C4-2B (cell line): ENCODE measurements at regions not wholly inside any gene's neighbourhood (a gene's known extent, or its start where the extent isn't known, plus 50 kb on each side); places are given as distances from the start of the nearest gene placed in this dataset.

ENCODE experiments used
- ZFX ChIP-seq: fragments of 450-650 bp; IDR thresholded peaks from 2 replicates; pipeline ENCODE4 v1.6.1; 2017
- TF ChIP-seq, protein P1 (sequence below): fragments of 450-650 bp; conservative IDR thresholded peaks from 2 replicates; pipeline ENCODE4 v1.5.1; 2017; ENCODE audit warnings: mild to moderate bottlenecking

DNA sequence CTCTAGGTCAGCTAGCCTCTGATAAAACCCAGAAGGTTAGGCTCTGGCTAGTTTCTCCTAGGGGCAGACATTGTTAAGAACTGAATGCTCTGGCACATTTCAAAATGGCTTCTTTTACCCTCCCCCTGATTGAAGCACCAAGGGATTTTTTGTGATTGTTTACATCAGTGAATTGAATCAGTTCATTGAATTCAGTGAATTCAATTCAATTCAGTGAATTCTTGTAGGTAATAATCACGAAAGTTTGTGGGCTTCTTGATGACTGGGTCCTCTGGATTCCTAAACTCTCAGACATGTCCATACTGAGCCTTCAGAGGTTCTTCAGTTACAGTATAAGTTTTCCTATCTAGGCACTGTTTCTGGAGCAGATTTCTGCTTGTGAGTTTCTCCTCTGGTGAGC lies 135.2 kb upstream of the ELAC2 start:
- TF ChIP-seq, protein P1, sequence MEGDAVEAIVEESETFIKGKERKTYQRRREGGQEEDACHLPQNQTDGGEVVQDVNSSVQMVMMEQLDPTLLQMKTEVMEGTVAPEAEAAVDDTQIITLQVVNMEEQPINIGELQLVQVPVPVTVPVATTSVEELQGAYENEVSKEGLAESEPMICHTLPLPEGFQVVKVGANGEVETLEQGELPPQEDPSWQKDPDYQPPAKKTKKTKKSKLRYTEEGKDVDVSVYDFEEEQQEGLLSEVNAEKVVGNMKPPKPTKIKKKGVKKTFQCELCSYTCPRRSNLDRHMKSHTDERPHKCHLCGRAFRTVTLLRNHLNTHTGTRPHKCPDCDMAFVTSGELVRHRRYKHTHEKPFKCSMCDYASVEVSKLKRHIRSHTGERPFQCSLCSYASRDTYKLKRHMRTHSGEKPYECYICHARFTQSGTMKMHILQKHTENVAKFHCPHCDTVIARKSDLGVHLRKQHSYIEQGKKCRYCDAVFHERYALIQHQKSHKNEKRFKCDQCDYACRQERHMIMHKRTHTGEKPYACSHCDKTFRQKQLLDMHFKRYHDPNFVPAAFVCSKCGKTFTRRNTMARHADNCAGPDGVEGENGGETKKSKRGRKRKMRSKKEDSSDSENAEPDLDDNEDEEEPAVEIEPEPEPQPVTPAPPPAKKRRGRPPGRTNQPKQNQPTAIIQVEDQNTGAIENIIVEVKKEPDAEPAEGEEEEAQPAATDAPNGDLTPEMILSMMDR, result no peak
- TF ChIP-seq ZFX, result no peak
